Neuronal stem cell (in vitro differentiated cells): ENCODE measurements at regions not wholly inside any gene's neighbourhood (a gene's known extent, or its start where the extent isn't known, plus 50 kb on each side); places are given as distances from the start of the nearest gene placed in this dataset.

Experiments
- DNase-seq: peaks from one replicate; pipeline ENCODE4 v3.0.0-alpha.2; 2013; ENCODE audit warnings: low spot score
- H2AFZ ChIP-seq: one replicate; pipeline ENCODE4 v1.6.1; 2013; ENCODE audit warnings: mild to moderate bottlenecking, low read length, inconsistent platforms
- H2AK5ac ChIP-seq: 2 replicates; pipeline ENCODE4 v1.6.1; 2013; ENCODE audit warnings: low read depth, mild to moderate bottlenecking, inconsistent platforms, low read length, moderate library complexity, mixed read lengths
- H2BK120ac ChIP-seq: 2 replicates; pipeline ENCODE4 v1.6.1; 2013; ENCODE audit warnings: low read depth, mild to moderate bottlenecking, inconsistent platforms, low read length, moderate library complexity, mixed read lengths
- H2BK12ac ChIP-seq: one replicate; pipeline ENCODE4 v1.6.1; 2013; ENCODE audit warnings: low read length, inconsistent platforms
- H2BK15ac ChIP-seq: 2 replicates; pipeline ENCODE4 v1.6.1; 2013; ENCODE audit warnings: mild to moderate bottlenecking, low read length, inconsistent platforms, mixed read lengths
- H2BK5ac ChIP-seq: one replicate; pipeline ENCODE4 v1.6.1; 2013; ENCODE audit warnings: inconsistent platforms, mild to moderate bottlenecking, low read length, moderate library complexity
- H3K14ac ChIP-seq: one replicate; pipeline ENCODE4 v1.6.1; 2013; ENCODE audit warnings: low read length, inconsistent platforms
- H3K18ac ChIP-seq: 2 replicates; pipeline ENCODE4 v1.6.1; 2013; ENCODE audit warnings: low read length, inconsistent platforms
- H3K23ac ChIP-seq: 2 replicates; pipeline ENCODE4 v1.6.1; 2013; ENCODE audit warnings: low read depth, mild to moderate bottlenecking, mixed read lengths, low read length, inconsistent platforms; ENCODE audit not compliant: poor library complexity
- H3K27ac ChIP-seq: replicated peaks from 3 replicates; pipeline ENCODE4 v1.5.1; 2013; ENCODE audit warnings: low read length, inconsistent platforms
- H3K27me3 ChIP-seq, 3 experiments: 2 replicates each; pipeline ENCODE4 v1.6.1; 2013; ENCODE audit warnings: low read length in 3 of 3, mild to moderate bottlenecking in 2 of 3, inconsistent platforms in 1 of 3, low read depth in 1 of 3, mixed read lengths in 1 of 3, moderate library complexity in 1 of 3; ENCODE audit not compliant: control insufficient read depth in 3 of 3, insufficient read depth in 3 of 3
- H3K36me3 ChIP-seq, 2 donors: replicated peaks in 1 of 2; 2 replicates each; pipeline ENCODE4 v1.6.1; 2013; ENCODE audit warnings: low read length in 2 of 2; ENCODE audit not compliant: control insufficient read depth in 2 of 2, insufficient read depth in 2 of 2
- H3K4ac ChIP-seq: 2 replicates; pipeline ENCODE4 v1.6.1; 2013; ENCODE audit warnings: inconsistent platforms, mild to moderate bottlenecking, low read length, moderate library complexity
- H3K4me1 ChIP-seq, 2 donors: 1 replicate in 1 of 2; 2 replicates in 1 of 2; pipeline ENCODE4 v1.6.1; 2013; ENCODE audit warnings: low read length in 2 of 2, low read depth in 1 of 2; ENCODE audit not compliant: control insufficient read depth in 2 of 2, insufficient read depth in 1 of 2
- H3K4me2 ChIP-seq: one replicate; pipeline ENCODE4 v1.6.1; 2013; ENCODE audit warnings: mild to moderate bottlenecking, low read length, inconsistent platforms; ENCODE audit not compliant: insufficient read depth, poor library complexity, severe bottlenecking
- H3K4me3 ChIP-seq, 2 donors: 2 replicates each; pipeline ENCODE4 v1.5.1; 2013; ENCODE audit warnings: low read length in 2 of 2, mild to moderate bottlenecking in 2 of 2, inconsistent platforms in 1 of 2, moderate library complexity in 1 of 2
- H3K79me1 ChIP-seq: one replicate; pipeline ENCODE4 v1.6.1; 2013; ENCODE audit warnings: low read depth, mild to moderate bottlenecking, inconsistent platforms, low read length, moderate library complexity
- H3K9ac ChIP-seq: one replicate; pipeline ENCODE4 v1.6.1; 2013; ENCODE audit warnings: mild to moderate bottlenecking, low read depth, low read length, inconsistent platforms; ENCODE audit not compliant: poor library complexity
- H3K9me3 ChIP-seq, 2 donors: replicated peaks in 1 of 2; 2 replicates each; pipeline versions ENCODE3 to v1.6.1; 2013; ENCODE audit warnings: low read length in 2 of 2, mild to moderate bottlenecking in 2 of 2, inconsistent platforms in 1 of 2, low read depth in 1 of 2, mixed read lengths in 1 of 2, moderate library complexity in 1 of 2; ENCODE audit not compliant: control insufficient read depth in 2 of 2, insufficient read depth in 1 of 2
- H4K8ac ChIP-seq: one replicate; pipeline ENCODE4 v1.6.1; 2013; ENCODE audit warnings: low read depth, mild to moderate bottlenecking, inconsistent platforms, low read length, moderate library complexity
- H4K91ac ChIP-seq: one replicate; pipeline ENCODE4 v1.6.1; 2013; ENCODE audit warnings: low read length, low read depth, mild to moderate bottlenecking, inconsistent platforms; ENCODE audit not compliant: poor library complexity
- WGBS, 2 donors: extraction: QIAGEN DNeasy Blood & Tissue Kit; methylation state at CpG; one replicate each; pipeline ENCODE4 v1.1.7; 2013; ENCODE audit warnings: missing lambda C conversion rate in 2 of 2, mixed read lengths in 1 of 2; ENCODE audit not compliant: insufficient read length in 2 of 2, insufficient replicate concordance in 1 of 2; ENCODE audit errors: extremely low coverage in 2 of 2; 5-methylcytosine and 5-hydroxymethylcytosine counted together

- no peak overlapping the region for H4K91ac ChIP-seq
- DNase-seq, result no peak
- no peak overlapping the region for H3K9ac ChIP-seq
- H3K9me3 ChIP-seq, result no peaks in the 10 kb centered on the region
- no peak overlapping the region for H3K18ac ChIP-seq
- H2BK15ac ChIP-seq, result no peak overlapping the region
- H3K4ac ChIP-seq, result no peak overlapping the region
- no peaks in the 10 kb centered on the region for H3K79me1 ChIP-seq
- H3K23ac ChIP-seq, result no peak overlapping the region
- H3K4me3 ChIP-seq, result no peak overlapping the region
- no peak overlapping the region for H3K4me2 ChIP-seq
- H3K27ac ChIP-seq, result no peak overlapping the region
- H3K36me3 ChIP-seq, result no peaks in the 10 kb centered on the region
- H3K27me3 ChIP-seq, result no peaks in the 10 kb centered on the region
- no peak overlapping the region for H3K14ac ChIP-seq
- H2AFZ ChIP-seq, result no peak overlapping the region
- no CpG with 5 or more reads among the region's 2 CpGs for WGBS, 2 donors
- H2BK12ac ChIP-seq, result no peak overlapping the region
- H2AK5ac ChIP-seq, result no peak overlapping the region
- H4K8ac ChIP-seq, result no peak overlapping the region
- H3K4me1 ChIP-seq, result no peaks in the 10 kb centered on the region
- H2BK120ac ChIP-seq, result no peak overlapping the region
- H2BK5ac ChIP-seq, result no peak overlapping the region
Measured at GRCh38 chr4:28774344-28774743, 1913.7 kb downstream of the STIM2 start.

- H2BK120ac ChIP-seq, result no peak overlapping the region
- no peak overlapping the region for H3K4me2 ChIP-seq
- no peak overlapping the region for H4K91ac ChIP-seq
- no peaks in the 10 kb centered on the region for H3K79me1 ChIP-seq
- H3K9me3 ChIP-seq, result no peaks in the 10 kb centered on the region
- H3K36me3 ChIP-seq, result no peaks in the 10 kb centered on the region
- no peak overlapping the region for H4K8ac ChIP-seq
- H3K23ac ChIP-seq, result no peak overlapping the region
- H2BK5ac ChIP-seq, result no peak overlapping the region
- H2AK5ac ChIP-seq, result no peak overlapping the region
- no peak overlapping the region for H3K9ac ChIP-seq
- H2BK15ac ChIP-seq, result no peak overlapping the region
- H3K4ac ChIP-seq, result no peak overlapping the region
- no peak for DNase-seq
- no peak overlapping the region for H2BK12ac ChIP-seq
- no CpG with 5 or more reads among the region's 2 CpGs for WGBS, 2 donors
- H2AFZ ChIP-seq, result no peak overlapping the region
- H3K27ac ChIP-seq, result no peak overlapping the region
- no peak overlapping the region for H3K14ac ChIP-seq
- H3K27me3 ChIP-seq, result no peaks in the 10 kb centered on the region
- H3K18ac ChIP-seq, result no peak overlapping the region
- H3K4me3 ChIP-seq, result no peak overlapping the region
- H3K4me1 ChIP-seq, result no peaks in the 10 kb centered on the region
Measured at GRCh38 chr4:28776004-28776403, 1915.4 kb downstream of the STIM2 start.

- H2BK5ac ChIP-seq, result no peak overlapping the region
- no peaks in the 10 kb centered on the region for H3K4me1 ChIP-seq
- no peak overlapping the region for H4K8ac ChIP-seq
- H3K4me3 ChIP-seq, result no peak overlapping the region
- no peak overlapping the region for H3K18ac ChIP-seq
- H3K9ac ChIP-seq, result no peak overlapping the region
- DNase-seq, result no peak
- H2BK12ac ChIP-seq, result no peak overlapping the region
- no peak overlapping the region for H2BK15ac ChIP-seq
- no peak overlapping the region for H3K27ac ChIP-seq
- H2BK120ac ChIP-seq, result no peak overlapping the region
- no peaks in the 10 kb centered on the region for H3K36me3 ChIP-seq
- no peaks in the 10 kb centered on the region for H3K79me1 ChIP-seq
- no peak overlapping the region for H2AK5ac ChIP-seq
- no peak overlapping the region for H4K91ac ChIP-seq
- no peak overlapping the region for H3K14ac ChIP-seq
- H3K9me3 ChIP-seq, result peaks cover 0 to 2% of the 10 kb centered on the region in 2 donors
- no peak overlapping the region for H3K4ac ChIP-seq
- H2AFZ ChIP-seq, result no peak overlapping the region
- H3K23ac ChIP-seq, result no peak overlapping the region
- H3K4me2 ChIP-seq, result no peak overlapping the region
- H3K27me3 ChIP-seq, result no peaks in the 10 kb centered on the region
Measured at GRCh38 chr4:28784188-28784587, 1923.5 kb downstream of the STIM2 start.

DNA sequence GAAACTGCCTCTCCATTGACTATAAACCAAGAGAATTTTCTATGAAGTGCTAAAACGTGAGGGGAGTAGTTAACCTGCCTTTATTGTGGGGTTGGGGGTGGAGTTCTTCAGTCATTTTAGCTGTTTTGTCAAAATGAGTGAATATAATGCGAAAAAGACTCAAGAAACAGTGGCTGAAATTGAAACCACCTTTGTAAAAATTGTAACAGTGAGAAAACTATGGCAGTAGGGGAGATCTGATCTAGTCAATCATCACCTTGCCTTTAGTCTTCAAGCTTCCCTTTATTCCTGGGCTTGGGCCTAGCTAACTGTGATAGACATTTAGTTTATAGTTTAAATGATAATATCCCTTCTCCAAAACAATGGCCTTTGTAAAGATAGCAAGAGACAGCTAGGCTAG is 1927.3 kb downstream of the STIM2 start:
- H2AK5ac ChIP-seq, result no peak overlapping the region
- no peak overlapping the region for H2BK5ac ChIP-seq
- no peaks in the 10 kb centered on the region for H3K36me3 ChIP-seq
- H4K8ac ChIP-seq, result no peak overlapping the region
- no peak overlapping the region for H3K27ac ChIP-seq
- no peak overlapping the region for H2BK120ac ChIP-seq
- no peak for DNase-seq
- no CpG with 5 or more reads among the region's 2 CpGs for WGBS, 2 donors
- H3K79me1 ChIP-seq, result no peaks in the 10 kb centered on the region
- H2AFZ ChIP-seq, result no peak overlapping the region
- no peak overlapping the region for H4K91ac ChIP-seq
- H3K4me3 ChIP-seq, result no peak overlapping the region
- no peak overlapping the region for H3K4ac ChIP-seq
- H3K9me3 ChIP-seq, result peaks cover 0 to 2% of the 10 kb centered on the region in 2 donors
- H3K23ac ChIP-seq, result no peak overlapping the region
- no peak overlapping the region for H3K18ac ChIP-seq
- no peaks in the 10 kb centered on the region for H3K27me3 ChIP-seq
- H3K14ac ChIP-seq, result no peak overlapping the region
- H3K9ac ChIP-seq, result no peak overlapping the region
- H2BK15ac ChIP-seq, result no peak overlapping the region
- no peaks in the 10 kb centered on the region for H3K4me1 ChIP-seq
- H2BK12ac ChIP-seq, result no peak overlapping the region
- H3K4me2 ChIP-seq, result no peak overlapping the region
